GM18517 (cell line): ENCODE measurements at regions not wholly inside any gene's neighbourhood (a gene's known extent, or its start where the extent isn't known, plus 50 kb on each side); places are given as distances from the start of the nearest gene placed in this dataset.

Experiments
- ATAC-seq: cut with Tn5 transposase; IDR thresholded peaks from one replicate; pipeline ENCODE4 v1.9.1; 2021; ENCODE audit warnings: mild to moderate bottlenecking, moderate library complexity; ENCODE audit not compliant: unreplicated experiment

DNA sequence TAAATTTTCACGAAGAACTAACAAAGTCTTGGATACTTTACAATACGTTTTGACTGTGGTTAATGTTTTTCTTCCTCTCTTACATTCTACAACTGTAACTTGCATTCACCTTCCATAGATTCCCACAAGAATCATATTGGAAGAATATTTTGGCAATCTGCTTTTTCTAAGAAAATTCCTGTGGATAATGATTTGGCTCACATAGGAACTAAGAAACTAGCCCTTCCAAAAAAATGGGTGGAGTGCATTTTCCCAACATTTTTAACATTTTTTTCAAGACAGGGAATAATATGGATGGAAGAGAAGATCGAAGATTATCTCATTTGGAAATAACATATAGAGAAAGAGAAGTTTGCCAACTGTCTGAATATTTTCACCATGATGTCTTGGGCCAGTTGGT lies 256.9 kb upstream of the POU2AF2 start:
- no peak for ATAC-seq

DNA sequence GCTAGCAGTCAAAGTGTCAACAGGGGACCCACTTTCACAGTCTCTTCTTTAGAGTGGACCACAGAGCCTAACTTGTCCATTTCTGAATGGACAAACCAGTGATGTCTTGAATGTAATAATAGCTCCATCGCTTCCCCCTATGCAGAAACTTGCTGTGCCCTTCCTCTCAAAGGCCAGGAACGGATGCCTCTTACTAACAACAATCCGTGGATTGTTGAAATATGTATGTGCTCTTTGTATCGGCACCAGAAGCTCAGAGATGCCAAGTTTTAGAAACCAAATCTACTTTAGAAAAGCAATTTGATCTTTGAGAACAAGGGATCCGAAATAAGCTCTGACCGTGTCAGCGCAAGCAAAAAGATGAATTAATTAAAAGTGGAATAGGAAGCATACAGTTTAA lies 259.5 kb upstream of the POU2AF2 start:
- ATAC-seq, result no peak

DNA sequence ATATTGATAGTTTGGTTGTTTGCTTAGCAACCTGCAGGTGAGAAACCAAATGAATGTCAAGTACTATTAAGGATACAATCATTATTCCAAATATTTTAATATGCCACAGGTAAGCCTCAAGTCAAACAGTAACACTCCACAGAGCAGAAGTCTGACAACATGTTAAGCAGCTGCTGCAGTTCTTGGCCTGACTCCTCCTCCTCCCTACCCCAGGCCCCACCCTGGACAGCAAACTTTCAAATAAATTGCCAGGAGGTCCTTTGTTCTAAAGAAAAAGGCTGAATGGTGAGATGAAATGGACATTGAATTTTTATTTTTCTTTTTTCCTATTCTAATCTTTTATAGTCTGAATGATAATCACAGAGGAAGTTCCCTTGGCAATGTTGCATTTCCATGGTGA lies 260.0 kb upstream of the POU2AF2 start:
- ATAC-seq, result no peak

DNA sequence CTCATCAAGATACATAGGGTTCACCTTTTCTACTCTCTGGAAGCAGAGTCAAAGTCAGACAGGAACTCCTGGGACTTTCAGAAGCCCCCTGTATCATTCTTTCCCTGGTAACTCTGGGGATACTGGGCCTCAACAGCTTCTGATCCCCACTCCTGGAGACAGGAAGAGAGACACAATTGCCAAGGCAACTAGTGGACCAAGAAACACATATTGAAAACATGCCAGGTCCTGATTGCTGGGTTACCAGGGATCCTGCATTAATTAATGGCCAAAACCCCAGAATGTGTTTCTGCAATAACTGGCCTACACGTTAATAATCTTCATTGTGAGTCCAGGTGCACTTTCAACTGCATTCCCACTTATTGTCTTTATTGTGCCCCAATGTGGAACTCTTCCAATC lies 260.8 kb upstream of the POU2AF2 start:
- ATAC-seq, result no peak

DNA sequence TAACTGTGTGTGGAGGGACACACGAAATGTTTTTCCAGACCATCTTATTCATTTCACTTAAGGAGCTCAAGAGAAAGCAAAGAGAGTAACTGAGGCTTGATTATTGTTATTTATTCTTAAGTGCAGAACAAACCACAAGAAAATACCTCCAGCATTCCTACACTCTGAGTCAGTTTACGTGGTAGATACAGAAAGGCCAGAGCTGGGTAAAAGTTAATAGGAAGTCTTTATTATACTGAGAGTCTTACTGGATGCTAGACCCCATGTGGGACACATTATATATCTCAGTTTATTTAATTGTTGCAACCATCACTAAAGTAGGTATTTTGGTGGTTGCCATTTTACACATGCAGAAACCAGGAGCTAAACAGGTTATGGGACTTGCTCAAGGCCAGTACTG lies 261.4 kb upstream of the POU2AF2 start:
- no peak for ATAC-seq

DNA sequence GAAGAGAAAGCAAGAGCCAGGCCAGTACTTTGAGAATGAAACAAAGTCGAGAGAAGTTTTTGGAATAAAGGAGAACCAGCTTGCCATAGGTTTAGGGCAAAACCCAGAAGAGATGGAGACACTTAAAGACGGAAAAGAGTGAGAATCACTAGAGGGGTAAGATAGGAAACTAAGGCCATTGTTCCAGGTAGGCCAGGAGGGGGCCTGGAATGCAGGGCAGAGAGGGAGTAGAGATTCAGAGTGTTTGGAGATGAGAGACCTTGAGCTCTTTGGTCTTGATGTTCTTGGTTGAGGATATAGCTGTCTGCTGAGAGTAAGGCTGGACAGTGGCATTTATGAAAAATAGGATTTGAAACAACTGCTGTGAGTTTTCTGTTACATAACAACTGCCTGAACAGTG lies 263.3 kb upstream of the POU2AF2 start:
- ATAC-seq, result no peak

DNA sequence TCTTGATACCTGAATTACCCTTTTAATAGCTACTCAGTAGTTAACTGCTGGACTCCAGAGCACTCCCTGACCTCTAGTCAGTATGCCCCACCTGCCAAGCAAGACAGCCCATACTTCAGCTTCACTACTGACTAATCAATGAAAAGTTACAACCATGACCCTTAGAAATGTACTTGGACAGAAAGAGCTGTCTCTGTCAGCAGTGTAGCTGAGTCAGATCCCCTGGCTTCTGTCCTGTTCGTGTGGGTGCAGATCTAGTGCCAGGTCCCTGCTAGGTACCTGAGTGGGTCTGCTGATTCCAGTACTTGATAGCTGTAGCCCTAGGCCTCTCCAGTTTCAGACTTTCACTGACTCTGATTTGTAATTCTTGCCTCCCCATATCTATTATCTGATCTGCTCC lies 265.8 kb upstream of the POU2AF2 start:
- no peak for ATAC-seq

DNA sequence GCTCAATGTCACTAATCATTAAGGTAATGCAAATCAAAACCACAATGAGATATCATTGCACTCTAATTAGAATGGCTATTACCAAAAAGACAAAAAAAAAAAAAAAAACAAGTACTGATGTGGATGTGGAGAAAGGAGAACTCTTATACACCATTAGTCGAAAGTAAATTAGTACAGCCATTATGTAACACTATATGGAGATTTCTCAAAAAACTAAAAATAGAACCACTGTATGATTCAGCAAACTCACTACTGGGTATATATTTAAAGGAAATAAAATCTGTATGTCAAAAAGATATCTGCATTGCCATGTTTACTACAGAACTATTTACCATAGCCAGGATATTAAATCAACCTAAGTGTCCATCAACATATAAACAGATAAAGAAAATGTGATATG lies 265.4 kb upstream of the ARHGAP20 start:
- no peak for ATAC-seq

DNA sequence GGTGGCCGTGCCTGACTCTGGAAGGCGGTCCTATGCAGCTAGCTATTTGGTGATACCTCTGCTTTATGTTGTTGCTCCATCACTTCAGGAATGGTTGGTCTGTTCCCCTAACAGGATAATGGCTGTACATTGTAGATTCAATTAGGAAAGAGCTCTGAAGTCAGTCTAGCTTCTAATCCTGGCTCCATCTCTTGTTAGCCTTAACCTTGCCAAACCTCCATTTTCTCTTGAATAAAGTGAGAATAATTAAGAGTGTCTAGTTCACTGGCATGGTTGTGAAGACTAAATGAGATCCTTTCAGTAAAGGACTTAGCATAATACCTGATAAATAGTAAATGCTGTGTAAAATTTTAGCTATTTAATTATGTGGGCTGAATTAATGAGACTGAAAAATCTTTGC lies 262.5 kb upstream of the ARHGAP20 start:
- no peak for ATAC-seq

DNA sequence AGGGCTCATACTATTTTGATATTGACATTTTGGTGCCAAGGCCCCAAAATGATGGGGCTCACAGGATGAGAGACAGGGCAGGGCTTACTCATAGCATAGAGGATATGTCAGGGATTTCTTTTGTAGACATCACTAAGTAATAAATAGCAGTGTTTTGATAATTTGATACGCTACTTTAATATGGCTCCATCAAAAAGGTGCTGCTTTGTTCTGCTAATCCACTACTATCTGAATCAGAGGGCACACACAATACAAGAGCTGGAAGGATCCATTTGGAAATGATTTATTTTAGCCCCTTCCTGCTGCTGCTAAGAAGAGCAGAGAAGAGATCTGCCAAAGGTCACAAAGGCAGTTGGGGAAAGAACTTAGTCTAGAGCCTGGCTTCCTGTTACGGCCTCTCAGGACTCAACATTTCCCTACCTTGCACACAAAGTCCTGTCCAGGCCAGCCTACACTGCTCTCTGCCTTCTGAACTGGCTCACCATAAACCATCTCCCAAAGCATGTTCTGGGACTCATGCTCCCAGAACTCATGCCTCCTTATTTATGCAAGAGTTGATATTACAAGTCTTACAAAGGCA lies 261.3 kb upstream of the ARHGAP20 start:
- ATAC-seq, result no peak

DNA sequence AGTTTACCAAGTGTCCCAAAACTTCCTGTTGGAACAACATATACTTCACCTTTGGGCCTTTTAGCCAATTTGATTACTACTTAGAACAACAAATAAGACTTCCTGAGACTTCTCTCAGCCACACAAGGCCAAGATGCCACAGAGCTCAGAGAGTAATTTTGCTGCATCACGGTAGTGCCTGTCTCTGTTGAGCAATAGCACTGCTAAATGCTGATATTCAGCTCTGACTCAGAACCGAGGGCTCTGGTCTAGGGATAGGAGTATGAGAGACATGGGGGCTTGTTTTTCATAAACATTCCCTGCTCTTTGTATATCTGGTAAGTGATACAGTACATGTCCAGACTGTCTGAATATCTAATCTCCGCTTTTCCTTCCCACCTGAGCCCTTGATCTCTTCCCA lies 260.4 kb upstream of the ARHGAP20 start:
- no peak for ATAC-seq

DNA sequence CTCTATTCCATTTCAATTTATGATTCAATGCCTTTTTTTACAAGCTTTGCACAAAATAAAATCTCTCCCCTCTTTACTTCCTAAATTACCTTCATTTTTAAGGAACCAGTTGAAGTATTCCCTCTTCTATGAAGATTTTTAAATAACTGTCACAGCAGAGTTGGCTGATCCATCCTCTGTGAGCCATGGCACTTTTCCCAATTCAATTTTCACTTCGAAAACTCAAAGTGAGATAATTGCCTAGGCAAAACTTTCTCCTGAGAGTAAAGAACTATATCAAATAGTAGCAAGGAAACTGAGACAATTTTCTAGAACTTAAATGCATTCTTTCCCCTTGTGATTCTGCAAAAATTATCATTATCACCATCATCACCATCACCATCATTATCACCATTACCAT lies 259.9 kb upstream of the ARHGAP20 start:
- no peak for ATAC-seq

DNA sequence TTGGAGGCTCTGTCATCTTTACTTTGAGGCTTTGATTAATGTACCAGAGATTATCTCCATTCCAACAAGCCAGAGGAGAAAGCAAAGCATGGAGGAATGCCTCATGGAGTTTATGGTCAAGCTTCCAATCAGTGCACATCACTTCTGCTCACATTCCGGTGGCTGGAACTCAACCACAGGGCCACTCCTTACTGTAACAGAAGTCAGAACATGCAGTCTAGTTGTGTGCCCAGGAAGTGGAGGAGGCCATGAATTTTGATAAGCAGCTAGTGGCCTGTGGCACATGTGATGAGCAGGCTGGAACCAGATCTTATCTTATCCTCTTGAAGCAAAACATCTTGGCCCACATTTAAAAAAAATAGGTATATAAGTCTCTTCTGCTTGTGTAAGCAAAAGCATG lies 258.9 kb upstream of the ARHGAP20 start:
- ATAC-seq, result no peak

DNA sequence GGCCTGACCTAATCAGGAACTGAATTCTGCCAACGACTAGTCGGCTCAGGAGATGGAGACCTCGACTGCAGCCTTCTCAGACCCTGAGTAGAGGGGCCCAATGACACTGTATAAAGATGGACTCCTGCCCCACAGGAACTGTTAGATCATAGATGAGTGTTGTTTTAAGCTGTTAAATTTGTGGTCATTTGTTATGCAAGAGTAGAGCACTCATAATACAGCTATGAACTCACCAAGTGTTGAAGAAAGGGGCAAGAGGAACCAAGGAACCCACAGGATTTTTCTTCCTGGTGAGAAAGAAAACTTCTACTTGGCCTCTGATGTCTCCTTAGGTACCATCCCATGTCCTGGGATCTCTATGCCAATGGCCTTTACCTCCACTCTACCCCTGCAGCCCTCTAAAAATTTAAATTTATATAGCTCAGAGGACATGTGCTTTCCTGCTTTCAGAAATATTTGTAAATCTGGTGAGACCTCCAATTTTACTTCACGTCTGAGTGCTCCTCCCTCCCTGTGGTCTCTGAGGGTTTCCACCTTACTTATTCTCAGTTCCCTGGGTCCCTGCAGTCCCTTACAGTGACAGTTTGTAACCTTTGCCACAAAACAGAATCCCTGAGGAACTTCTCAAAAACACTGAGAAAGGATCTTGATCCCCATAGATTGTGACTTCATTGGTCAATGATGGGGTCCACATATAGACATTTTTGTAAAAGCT lies 256.3 kb upstream of the ARHGAP20 start:
- ATAC-seq, result no peak

DNA sequence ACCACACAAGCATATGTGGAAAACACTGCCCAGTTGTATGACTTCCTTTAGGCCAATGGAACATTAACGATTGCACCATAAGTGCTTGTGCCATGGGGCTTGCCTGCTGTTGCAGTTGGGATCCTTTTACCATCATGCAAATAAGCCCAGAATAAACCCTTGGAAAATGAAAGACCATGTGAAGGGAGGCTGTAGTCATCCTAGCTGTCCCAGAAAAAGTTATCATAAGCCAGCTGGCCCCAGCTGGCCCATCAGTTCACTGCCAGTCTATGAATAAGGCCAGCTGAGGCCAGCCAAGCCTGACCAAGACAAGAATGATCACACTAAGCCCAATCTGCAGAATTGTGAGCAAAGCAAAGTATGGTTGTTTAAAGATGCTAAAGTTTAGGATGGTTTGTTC lies 253.9 kb upstream of the ARHGAP20 start:
- no peak for ATAC-seq

DNA sequence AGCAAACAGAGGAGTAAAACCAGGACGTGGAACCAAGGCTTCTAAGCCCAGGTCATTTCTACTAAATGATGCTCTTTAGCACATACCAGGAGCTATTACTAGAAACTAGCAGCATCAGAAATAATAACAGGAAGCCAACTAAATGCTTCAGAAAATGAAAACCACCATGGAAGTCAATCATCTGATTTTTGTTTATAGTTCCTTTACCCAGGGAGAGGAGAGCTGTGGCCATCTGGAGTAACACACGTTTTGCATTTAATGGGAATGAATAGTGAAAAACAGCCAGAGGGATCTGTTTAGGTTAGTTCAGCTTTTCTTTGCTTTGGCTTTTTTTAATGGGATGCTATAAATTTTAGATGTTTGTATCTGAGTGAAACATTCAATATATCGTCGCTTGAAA lies 250.7 kb upstream of the ARHGAP20 start:
- no peak for ATAC-seq

DNA sequence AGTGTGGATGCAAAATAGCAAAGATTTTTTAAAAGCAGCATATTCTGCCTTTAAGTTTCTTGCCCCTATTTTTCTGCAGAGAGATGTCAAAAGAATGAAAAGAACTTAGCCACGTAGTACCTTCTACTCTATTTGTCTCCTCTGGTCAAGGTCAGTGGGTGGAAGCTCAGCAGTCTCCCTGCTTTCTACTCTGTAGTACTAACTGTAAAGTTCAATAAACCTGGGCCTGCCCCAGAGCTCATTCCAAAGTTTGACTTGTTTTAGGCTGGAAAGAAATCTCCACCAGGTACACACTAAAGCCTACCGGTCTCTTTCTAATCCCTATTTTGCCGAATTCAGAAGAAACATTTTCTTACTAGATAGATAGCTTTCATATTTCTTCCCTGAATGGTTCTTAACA lies 247.9 kb upstream of the ARHGAP20 start:
- ATAC-seq, result no peak

DNA sequence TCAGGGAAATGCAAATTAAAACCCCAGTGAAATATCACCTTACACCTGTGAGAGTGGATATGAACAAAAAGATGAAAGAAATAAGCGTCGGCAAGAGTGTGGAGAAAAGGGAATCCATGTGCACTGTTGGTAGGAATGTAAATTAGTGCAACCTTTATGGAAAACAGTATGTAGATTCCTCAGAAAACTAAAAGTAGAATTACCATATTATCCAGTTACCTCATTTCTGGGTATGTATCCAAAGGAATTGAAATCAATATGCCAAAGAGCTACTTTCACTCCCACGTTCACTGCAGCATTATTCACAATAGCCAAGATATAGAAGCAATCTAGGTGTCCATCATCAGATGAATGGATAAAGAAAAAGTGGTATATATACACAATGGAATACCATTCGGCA lies 246.0 kb upstream of the ARHGAP20 start:
- ATAC-seq, result no peak

DNA sequence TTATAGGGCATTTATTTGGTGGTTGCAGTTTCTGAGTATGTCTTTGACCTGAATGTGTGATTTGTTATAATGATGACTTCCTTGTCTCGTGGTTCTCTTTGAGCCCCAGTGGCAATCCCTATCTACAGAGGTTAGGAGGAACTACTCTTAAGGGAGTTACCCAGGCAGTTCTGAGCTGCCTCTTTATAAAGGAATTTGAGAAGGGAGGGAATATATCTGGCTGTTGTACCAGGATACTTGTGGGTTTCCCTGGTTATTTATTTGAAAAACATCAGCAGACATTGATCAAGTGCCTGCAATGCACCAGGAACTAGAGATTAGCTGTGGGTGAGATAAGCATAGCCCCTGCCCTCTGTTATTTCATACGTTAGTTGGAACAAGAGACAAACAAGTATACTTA lies 243.5 kb upstream of the ARHGAP20 start:
- no peak for ATAC-seq

DNA sequence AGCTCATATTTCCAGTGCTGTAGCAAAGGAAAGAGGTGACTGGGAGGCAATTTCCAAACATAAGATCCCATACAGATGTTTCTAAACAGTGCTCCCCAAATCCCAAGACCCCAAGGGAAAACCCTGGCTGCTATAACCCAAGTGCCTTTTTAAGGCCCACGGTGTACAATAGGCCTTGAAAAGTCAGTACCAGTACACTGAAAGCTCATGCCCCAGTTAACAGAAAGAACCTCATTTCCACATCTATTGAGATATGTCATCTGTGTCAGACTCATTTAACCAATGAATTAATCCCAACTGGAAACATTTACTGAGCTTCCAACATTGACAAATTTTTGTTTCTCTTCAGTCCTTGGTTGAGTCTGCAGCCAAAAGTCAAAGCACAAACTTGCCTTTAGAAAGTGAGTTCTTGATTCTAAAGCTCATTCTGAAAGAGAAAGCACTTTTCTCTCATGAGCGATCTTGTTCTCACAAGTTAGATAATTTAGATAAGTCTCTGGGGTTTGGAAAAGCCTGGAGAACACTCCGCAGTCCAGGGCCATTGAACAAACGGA lies 239.8 kb upstream of the ARHGAP20 start:
- no peak for ATAC-seq

DNA sequence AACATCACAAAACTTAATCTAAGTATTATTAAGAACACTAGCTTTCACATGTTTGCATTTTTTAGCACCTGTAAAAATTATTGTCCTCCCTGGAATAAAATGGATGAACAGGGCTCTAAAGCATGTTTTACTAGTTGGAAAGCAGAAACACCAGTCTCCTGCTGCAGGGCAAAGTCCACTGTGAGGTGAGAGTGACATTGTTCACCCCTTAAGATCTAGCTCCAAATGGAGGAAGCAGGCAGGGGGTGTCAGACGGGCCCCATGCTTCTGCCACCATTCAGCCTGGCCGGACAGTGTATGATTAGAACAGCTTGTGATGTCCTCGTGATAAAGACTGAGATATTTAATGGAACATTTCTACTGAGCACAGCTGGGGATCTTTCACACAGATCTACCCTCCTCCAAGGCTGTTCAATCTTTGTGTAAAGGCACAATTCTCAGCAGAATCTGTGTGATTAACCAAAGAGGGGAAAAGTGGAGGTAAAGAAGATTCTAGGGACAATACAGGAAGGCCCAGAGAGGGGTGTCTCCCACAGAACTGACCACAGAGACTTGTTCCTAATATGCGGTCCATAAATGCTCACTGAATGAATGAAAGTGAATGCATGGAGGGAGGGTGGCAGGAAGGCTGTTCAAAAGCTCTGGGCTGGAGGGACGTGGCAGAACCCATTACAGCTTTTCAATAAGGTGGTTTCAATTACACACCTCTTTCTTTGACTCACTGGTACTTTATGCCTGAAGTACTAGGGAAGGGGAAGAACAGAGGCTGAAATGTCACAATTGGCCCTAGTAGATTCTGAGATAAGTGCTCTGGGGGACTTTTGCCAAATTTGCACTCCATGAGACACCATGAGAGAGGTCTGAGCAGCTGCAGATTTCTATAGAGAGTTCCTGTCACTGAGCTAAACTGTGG lies 239.1 kb upstream of the ARHGAP20 start:
- ATAC-seq, result no peak

DNA sequence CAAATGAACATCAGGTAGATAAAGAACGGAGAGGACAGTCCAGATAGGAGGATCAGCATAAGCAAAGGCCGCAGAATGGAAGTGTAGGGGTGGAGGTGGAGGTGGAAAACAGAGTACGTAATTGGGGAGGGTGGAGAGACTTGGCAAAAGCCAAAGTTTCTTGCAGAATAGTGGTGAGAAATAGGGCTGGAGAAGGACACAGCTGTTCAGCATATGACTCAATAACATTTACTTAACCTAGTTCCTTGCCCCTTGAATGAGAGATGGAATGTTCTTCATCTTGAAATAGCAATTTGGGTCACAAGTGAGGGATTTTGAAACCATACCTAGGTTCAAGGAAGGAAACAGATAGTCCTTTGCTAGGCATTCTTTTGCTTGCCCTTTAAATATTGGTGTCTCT lies 235.9 kb upstream of the ARHGAP20 start:
- no peak for ATAC-seq
